ENCODE measurements at regions not wholly inside any gene's neighbourhood (a gene's known extent, or its start where the extent isn't known, plus 50 kb on each side); places are given as distances from the start of the nearest gene placed in this dataset.

DNA sequence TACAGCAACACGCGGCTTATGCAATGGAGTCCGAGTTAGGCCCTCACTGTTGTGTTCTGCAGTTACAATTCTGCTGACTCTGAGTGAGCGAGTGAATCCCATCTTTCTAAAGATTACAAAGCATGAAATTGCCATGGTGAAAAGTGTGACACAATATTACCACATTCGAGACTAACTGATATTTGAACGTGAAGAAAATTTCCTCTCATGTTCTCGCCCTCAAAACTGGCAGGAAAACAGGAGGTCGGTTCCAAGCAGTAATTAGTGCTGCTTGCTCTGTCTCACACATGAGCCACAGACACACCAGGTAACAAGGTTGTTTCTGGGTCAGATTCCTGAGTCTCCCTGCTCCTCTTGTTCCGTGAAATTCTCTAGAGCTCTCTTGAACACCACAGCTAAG, 93.7 kb upstream of the RIOK3 start:
- TF ChIP-seq CTCF (IDR thresholded peaks at IDR 0.05): no peak
- peaks cover 3% of the 10 kb centered on the region for H3K36me3 Mint-ChIP-seq (ENCODE audit: low read depth)
- no peaks in the 10 kb centered on the region for H3K27me3 Mint-ChIP-seq (ENCODE audit: low read depth)
- peaks cover 48% of the 10 kb centered on the region for H3K4me1 Mint-ChIP-seq (ENCODE audit: low read depth)
- H3K9me3 Mint-ChIP-seq (ENCODE audit: low read depth): no peaks in the 10 kb centered on the region
- no peak overlapping the region for H3K27ac Mint-ChIP-seq (ENCODE audit: unreplicated experiment)
- no peak overlapping the region for H3K4me3 Mint-ChIP-seq (ENCODE audit: unreplicated experiment)
- no peak for DNase-seq (ENCODE audit: low spot score)

GRCh38 chr18:23363865-23364570, 89.1 kb upstream of the RIOK3 start:
- H3K9me3 Mint-ChIP-seq (ENCODE audit: low read depth): no peaks in the 10 kb centered on the region
- H3K4me3 Mint-ChIP-seq (ENCODE audit: unreplicated experiment): no peak overlapping the region
- no peak overlapping the region for H3K27ac Mint-ChIP-seq (ENCODE audit: unreplicated experiment)
- TF ChIP-seq CTCF (IDR thresholded peaks at IDR 0.05): no peak
- H3K36me3 Mint-ChIP-seq (ENCODE audit: low read depth): no peaks in the 10 kb centered on the region
- peaks cover 36% of the 10 kb centered on the region for H3K4me1 Mint-ChIP-seq (ENCODE audit: low read depth)
- no peak for DNase-seq (ENCODE audit: low spot score)
- no peaks in the 10 kb centered on the region for H3K27me3 Mint-ChIP-seq (ENCODE audit: low read depth)

- Mint-ChIP-seq H3K4me1 (ENCODE audit: low read depth) (peaks cover 40% of the 10 kb centered on the region), H3K27me3 (ENCODE audit: low read depth) (no peaks in the 10 kb centered on the region), H3K9me3 (ENCODE audit: low read depth) (no peaks in the 10 kb centered on the region), H3K36me3 (ENCODE audit: low read depth) (peaks cover 2% of the 10 kb centered on the region), H3K4me3 (ENCODE audit: unreplicated experiment) (no peak overlapping the region), H3K27ac (ENCODE audit: unreplicated experiment) (peak overlapping the region; percentile 35)
- no peak for TF ChIP-seq CTCF (IDR thresholded peaks at IDR 0.05)
- DNase-seq (ENCODE audit: low spot score): no peak
Measured at GRCh38 chr18:23365602-23366001, 87.5 kb upstream of the RIOK3 start.

DNA sequence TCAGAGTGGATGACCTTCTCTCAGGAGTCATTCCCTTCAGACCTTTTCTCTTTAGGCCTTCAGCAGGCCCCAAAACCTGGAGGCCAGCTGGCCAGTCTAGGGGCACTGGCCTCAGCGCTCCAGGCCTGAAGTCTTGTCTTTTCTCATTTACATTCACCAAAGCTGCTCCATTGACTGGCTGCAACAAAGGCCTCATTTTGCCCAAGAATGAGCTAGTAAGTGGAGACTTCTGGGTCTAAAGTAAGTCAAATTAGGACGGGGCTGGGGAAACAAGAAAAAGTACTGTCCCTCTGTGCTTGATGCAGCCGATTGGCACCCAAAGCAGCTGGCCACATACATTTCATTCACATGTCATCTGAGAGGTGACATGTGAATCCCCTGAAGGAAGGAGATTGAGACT, 83.8 kb upstream of the RIOK3 start:
- Mint-ChIP-seq H3K4me1 (ENCODE audit: low read depth) (peaks cover 32% of the 10 kb centered on the region), H3K27me3 (ENCODE audit: low read depth) (no peaks in the 10 kb centered on the region), H3K9me3 (ENCODE audit: low read depth) (no peaks in the 10 kb centered on the region), H3K4me3 (ENCODE audit: unreplicated experiment) (no peak overlapping the region), H3K36me3 (ENCODE audit: low read depth) (peaks cover 2% of the 10 kb centered on the region), H3K27ac (ENCODE audit: unreplicated experiment) (no peak overlapping the region)
- no peak for DNase-seq (ENCODE audit: low spot score)
- TF ChIP-seq CTCF (IDR thresholded peaks at IDR 0.05): no peak

GRCh38 chr18:23373570-23373969, 79.5 kb upstream of the RIOK3 start:
- no peak overlapping the region for H3K4me3 Mint-ChIP-seq (ENCODE audit: unreplicated experiment)
- no peaks in the 10 kb centered on the region for H3K9me3 Mint-ChIP-seq (ENCODE audit: low read depth)
- H3K36me3 Mint-ChIP-seq (ENCODE audit: low read depth): peaks cover 2% of the 10 kb centered on the region
- no peak for DNase-seq (ENCODE audit: low spot score)
- no peak for TF ChIP-seq CTCF (IDR thresholded peaks at IDR 0.05)
- no peak overlapping the region for H3K27ac Mint-ChIP-seq (ENCODE audit: unreplicated experiment)
- no peaks in the 10 kb centered on the region for H3K27me3 Mint-ChIP-seq (ENCODE audit: low read depth)
- H3K4me1 Mint-ChIP-seq (ENCODE audit: low read depth): peaks cover 29% of the 10 kb centered on the region

All from chondrocyte (in vitro differentiated cells).